HG03064 (cell line): ENCODE measurements at regions not wholly inside any gene's neighbourhood (a gene's known extent, or its start where the extent isn't known, plus 50 kb on each side); places are given as distances from the start of the nearest gene placed in this dataset.
"Not testable (repeated sequence)": the region's sequence is repeated elsewhere in the genome, so short reads cannot be mapped to it uniquely, and the experiment has no call there.

Source experiments
- ATAC-seq: cut with Tn5 transposase; IDR thresholded peaks from one replicate; pipeline ENCODE4 v1.9.1; 2021; ENCODE audit warnings: low read depth; ENCODE audit not compliant: unreplicated experiment

GRCh38 chr2:12017499-12018157 lies 271.2 kb downstream of the LPIN1 start:
- ATAC-seq: no peak

GRCh38 chr2:12018726-12019125 lies 272.3 kb downstream of the LPIN1 start:
- not testable (repeated sequence) for ATAC-seq

- ATAC-seq: no peak
These were observed 274.5 kb downstream of the LPIN1 start for GRCh38 chr2:12020833-12021469.

- not testable (repeated sequence) for ATAC-seq
These were observed 277.9 kb downstream of the LPIN1 start for GRCh38 chr2:12024197-12024907.

DNA sequence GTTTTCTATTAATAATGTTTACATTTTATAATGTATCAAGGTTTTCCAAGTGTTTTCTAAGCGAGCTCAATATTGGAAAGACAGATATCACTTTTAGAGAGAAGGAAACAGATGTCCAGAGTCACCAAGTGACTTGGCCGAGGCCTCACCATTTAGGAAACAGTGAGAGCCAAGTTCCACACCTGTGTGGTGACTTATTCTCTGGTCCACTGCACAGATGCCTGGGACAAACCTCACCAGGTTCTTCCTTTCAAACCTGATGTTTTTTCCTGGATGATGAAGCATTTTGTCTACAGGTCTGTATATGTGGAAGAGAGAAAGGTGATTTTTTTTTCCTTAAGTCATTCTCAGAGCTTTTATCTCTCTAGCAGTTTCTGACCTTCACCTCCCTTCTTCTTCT lies 280.7 kb downstream of the LPIN1 start:
- no peak for ATAC-seq

GRCh38 chr2:12031866-12032265 lies 285.4 kb downstream of the LPIN1 start:
- no peak for ATAC-seq

DNA sequence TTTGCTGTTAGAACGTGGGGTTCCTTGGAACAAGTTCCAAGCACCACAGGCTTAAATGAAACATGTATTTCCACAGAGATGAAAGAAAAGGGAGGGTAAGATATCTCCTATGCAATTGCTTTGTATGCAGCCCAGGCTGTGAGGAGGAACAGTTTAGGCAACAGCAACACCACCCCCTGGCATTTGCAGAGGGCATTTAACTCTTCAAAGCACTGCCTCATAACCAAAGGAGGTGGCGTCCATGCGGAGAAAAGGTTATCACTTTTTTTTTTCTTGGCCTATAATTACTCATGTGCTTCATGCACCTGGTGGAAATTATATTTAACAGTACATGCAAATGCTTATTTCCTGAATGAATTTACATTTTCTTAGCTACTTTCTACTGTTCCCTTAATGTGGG lies 286.0 kb downstream of the LPIN1 start:
- peak; percentile 75 for ATAC-seq

GRCh38 chr2:12032975-12033374 lies 286.5 kb downstream of the LPIN1 start:
- ATAC-seq: no peak

GRCh38 chr2:12033494-12033893 lies 287.1 kb downstream of the LPIN1 start:
- no peak for ATAC-seq

- no peak for ATAC-seq
These were observed 287.9 kb downstream of the LPIN1 start for GRCh38 chr2:12034382-12034781.

GRCh38 chr2:12035029-12035720 lies 288.7 kb downstream of the LPIN1 start:
- ATAC-seq: no peak

GRCh38 chr2:12035956-12036639 lies 289.7 kb downstream of the LPIN1 start:
- no peak for ATAC-seq

DNA sequence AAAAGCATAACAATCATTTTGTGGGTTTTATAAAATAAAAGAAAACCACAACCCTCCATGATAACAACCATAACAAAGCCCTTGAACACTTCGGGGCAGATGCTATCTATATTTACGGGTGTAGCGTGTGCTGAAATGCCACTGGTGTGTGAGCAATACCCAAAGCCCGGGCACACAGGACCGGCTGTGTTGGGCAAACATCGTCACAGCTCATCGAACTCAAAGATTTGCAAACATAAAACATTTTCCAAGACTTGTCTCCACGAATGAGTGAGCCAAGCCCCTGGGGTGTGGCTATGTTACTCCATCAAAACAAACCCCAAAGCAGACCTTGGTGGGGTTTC lies 290.2 kb downstream of the LPIN1 start:
- no peak for ATAC-seq

DNA sequence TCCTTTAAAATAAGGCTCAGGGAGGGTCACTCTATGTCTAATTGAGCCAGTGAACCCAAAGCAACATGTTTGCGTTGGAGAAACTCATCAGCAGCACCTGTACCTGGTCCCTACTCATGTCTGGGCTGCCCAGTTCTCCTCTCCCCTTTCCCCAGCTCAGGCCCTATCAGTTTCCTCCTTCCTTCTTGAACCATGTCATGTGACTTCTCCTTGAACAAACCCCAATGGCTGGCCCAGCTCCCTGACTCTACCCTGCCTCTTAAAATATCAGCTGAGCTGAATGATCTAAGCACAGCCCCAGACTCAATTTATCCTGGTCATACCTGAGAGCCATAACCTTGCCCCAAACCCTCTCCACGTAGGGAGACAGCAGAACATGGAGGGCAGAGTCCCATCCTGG lies 290.9 kb downstream of the LPIN1 start:
- no peak for ATAC-seq

DNA sequence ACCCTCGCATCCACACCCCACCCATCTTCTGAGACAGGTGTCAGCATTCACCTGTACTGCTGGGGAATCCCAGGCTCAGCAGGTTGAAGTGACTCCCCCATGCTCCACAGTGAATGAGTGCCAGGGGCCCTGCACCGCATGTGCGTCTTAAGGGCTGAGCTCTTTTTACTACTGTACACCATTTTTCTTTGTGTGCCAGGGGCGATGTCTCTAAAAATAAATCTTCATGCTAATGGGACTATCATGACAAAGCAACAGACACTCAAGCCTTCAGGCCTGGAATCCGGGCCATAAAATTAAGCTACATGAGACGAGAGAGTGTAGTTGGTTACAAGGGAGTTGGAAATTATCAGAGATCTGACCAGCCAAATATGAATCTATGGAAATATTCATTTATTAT lies 294.8 kb downstream of the LPIN1 start:
- ATAC-seq: no peak

- ATAC-seq: no peak
These were observed 296.7 kb downstream of the LPIN1 start for GRCh38 chr2:12043131-12043530.

DNA sequence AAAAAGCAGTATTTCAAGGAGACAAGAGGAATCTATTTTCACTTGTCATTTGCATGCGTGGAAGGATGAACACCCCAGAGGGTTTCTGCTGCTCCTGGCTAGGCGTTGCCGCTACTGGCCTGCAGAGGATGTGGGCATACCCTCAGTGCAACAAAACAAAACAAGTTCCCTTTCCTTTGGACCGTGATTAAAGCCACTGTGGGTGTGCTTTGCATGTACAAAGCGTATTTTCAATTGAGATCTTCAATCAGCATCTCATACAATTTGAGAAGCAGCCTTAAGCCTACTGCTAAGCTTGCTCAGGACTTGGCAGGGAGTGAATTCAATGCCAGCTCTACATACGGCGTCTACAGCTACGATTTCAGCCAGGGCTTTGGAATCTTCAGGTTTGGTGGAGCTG lies 298.4 kb downstream of the LPIN1 start:
- peak; percentile 44 for ATAC-seq

DNA sequence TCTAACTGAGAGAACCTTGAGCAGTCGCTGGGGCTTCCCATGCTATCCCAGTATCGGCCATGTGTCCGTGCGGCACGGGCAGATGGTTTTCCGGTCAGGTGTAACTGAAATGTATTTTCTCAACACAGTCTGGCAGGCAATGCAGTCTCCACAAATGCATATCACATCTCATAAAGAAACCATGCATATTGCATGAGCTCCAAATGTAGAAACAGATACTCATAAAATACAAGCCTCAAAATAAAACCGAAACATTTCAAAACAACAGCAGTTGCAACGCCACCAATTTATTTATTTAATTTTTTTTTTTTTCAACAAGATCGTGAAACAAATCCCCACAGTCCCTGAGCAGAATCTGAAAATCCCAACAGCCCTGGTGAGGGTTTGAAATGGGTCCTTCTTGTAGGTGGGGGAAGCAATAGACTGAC lies 299.4 kb downstream of the LPIN1 start:
- ATAC-seq: no peak

DNA sequence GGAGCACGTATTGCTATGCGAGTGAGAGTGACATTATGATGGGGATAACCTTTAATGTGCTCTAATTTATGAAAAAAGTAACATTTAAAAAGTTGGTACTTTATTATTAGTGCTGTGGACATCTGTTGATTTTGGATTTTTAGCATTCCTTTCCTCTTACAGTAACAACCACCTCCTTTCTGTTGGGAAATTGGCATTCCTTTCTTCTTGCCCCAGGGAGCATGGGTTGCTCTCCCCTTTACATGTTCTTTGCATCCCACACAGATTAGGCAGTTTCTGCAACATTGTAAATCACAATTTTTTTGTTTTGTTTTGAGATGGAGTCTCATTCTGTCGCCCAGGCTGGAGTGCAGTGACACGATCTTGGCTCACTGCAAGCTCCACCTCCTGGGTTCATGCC lies 300.2 kb downstream of the LPIN1 start:
- no peak for ATAC-seq

DNA sequence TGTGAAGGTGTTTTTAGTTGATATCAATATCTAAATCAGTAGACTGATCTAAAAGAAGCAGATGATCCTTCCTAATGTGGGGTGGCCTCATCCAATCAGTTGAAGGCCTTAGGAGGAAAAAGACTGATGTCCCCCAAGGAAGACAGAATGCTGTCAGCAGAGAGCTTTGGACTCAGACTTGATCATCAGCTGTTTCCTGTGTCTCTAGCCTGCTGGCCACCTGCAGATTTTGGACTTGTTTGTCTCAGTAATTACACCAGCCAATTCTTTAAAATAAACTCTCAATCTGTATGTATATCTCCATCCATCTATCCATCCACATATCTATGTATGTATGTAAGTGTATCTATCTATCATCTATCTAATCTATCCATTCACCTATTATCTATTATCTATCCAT lies 301.3 kb downstream of the LPIN1 start:
- ATAC-seq: no peak

DNA sequence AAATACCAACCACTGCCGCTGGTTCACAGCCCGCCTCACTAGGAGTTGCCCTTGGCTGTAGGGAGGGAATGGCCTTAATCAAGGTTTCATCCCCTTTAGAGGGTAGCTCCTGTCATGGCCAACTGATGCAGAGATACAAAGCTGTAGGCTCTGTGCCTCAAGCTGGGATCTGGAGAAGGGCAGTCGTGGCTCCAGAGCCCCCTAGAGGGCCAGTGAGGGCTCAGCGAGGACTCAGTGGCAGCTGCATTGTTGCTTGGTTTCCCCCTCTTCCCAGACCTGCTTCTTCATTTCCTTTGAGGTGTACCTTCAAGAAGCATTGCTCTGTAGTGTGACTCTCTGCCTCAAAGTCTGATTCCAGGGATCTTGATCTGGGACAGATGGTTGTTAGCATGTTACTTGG lies 302.1 kb downstream of the LPIN1 start:
- ATAC-seq: no peak
